Thoracic aorta (tissue), 2 donors: ENCODE measurements at regions not wholly inside any gene's neighbourhood (a gene's known extent, or its start where the extent isn't known, plus 50 kb on each side); places are given as distances from the start of the nearest gene placed in this dataset.

ENCODE experiments used
- ATAC-seq: fragments of 150-250 bp; one replicate; pipeline ENCODE4 v1.8.0; 2017; ENCODE audit warnings: low read depth; ENCODE audit not compliant: insufficient number of reproducible peaks, low FRiP score
- DNase-seq: peaks from one replicate; pipeline ENCODE4 v3.0.0-alpha.2; 2020; ENCODE audit warnings: low spot score
- H3K27ac ChIP-seq, 2 donors: fragments of 200-600 bp; sonication (generic); 1 replicate in 1 of 2; 2 replicates in 1 of 2; pipeline ENCODE4 v1.5.1; 2016; ENCODE audit warnings: mild to moderate bottlenecking in 2 of 2, moderate library complexity in 2 of 2
- H3K27me3 ChIP-seq: fragments of 200-600 bp; sonication (generic); replicated peaks from 2 replicates; pipeline ENCODE4 v1.6.0; 2016; ENCODE audit warnings: mild to moderate bottlenecking; ENCODE audit not compliant: insufficient read depth
- H3K36me3 ChIP-seq: fragments of 200-600 bp; sonication (generic); one replicate; pipeline ENCODE4 v1.5.1; 2016
- H3K4me1 ChIP-seq, 2 donors: fragments of 200-600 bp; sonication (generic); 1 replicate in 1 of 2; 2 replicates in 1 of 2; pipeline versions ENCODE4 v1.5.1 to v1.6.0; 2016; ENCODE audit warnings: low read depth in 2 of 2, mild to moderate bottlenecking in 1 of 2; ENCODE audit not compliant: control insufficient read depth in 1 of 2
- H3K4me3 ChIP-seq: fragments of 200-600 bp; sonication (generic); 2 replicates; pipeline ENCODE4 v1.5.1; 2016; ENCODE audit warnings: mild to moderate bottlenecking
- H3K9me3 ChIP-seq: fragments of 200-600 bp; sonication (generic); 2 replicates; pipeline ENCODE4 v1.5.1; 2016
- CTCF ChIP-seq: fragments of 200-600 bp; sonication (generic); IDR thresholded peaks from one replicate; pipeline ENCODE4 v1.5.1; 2019; ENCODE audit warnings: antibody characterized with exemption

DNA sequence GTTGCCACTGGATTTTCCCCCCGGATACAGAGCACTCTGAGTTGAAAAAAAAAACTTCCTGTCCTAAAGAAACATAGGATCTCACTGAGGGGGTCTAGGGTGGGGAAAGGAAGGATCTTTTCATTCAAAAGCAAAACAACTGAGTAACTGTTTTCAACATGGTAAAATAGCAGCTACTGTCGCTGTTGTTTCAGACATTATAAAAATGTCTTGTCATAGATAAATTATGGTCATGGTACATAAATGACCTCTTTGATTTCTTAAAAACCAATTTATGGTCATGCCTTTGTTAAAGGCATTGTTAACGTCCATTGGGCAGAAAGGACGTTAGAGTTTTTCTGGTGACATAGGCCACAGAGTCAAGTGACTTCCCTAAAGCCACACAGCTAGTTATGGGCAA, 180.4 kb upstream of the DTNBP1 start:
- TF ChIP-seq CTCF, result no peak
- H3K27me3 ChIP-seq, result no peaks in the 10 kb centered on the region
- no peaks in the 10 kb centered on the region for H3K36me3 ChIP-seq
- no peak overlapping the region for H3K27ac ChIP-seq
- H3K4me1 ChIP-seq, result peaks cover 0 to 10% of the 10 kb centered on the region in 2 donors
- no peak for DNase-seq
- no peaks in the 10 kb centered on the region for H3K9me3 ChIP-seq
- no peak overlapping the region for H3K4me3 ChIP-seq
- no peak for ATAC-seq

- Histone ChIP-seq H3K4me1 (peaks cover 0 to 10% of the 10 kb centered on the region in 2 donors), H3K4me3 (no peak overlapping the region), H3K27me3 (no peaks in the 10 kb centered on the region), H3K27ac (peak overlapping the region in 1 of 2 donors; percentile 17), H3K36me3 (no peaks in the 10 kb centered on the region), H3K9me3 (no peaks in the 10 kb centered on the region)
- no peak for DNase-seq
- no peak for ATAC-seq
- TF ChIP-seq CTCF, result no peak
Observed at GRCh38 chr6:15842727-15843117, 179.9 kb upstream of the DTNBP1 start.

- H3K27ac ChIP-seq, result peak overlapping the region in 1 of 2 donors; percentile 17
- ATAC-seq (no peak), DNase-seq (no peak)
- no peaks in the 10 kb centered on the region for H3K9me3 ChIP-seq
- no peak overlapping the region for H3K4me3 ChIP-seq
- H3K4me1 ChIP-seq, result peaks cover 0 to 10% of the 10 kb centered on the region in 2 donors
- H3K36me3 ChIP-seq, result no peaks in the 10 kb centered on the region
- no peak for TF ChIP-seq CTCF
- no peaks in the 10 kb centered on the region for H3K27me3 ChIP-seq
Observed at GRCh38 chr6:15841937-15842726, 179.3 kb upstream of the DTNBP1 start.

GRCh38 chr6:15839969-15840541, 177.2 kb upstream of the DTNBP1 start:
- ATAC-seq, result no peak

More at GRCh38 chr6:15839969-15840541, 177.2 kb upstream of the DTNBP1 start:
- Histone ChIP-seq H3K27me3 (no peaks in the 10 kb centered on the region), H3K9me3 (no peaks in the 10 kb centered on the region), H3K36me3 (no peaks in the 10 kb centered on the region), H3K4me1 (peaks cover 0 to 10% of the 10 kb centered on the region in 2 donors), H3K4me3 (no peak overlapping the region), H3K27ac (no peak overlapping the region)
- no peak for DNase-seq
- TF ChIP-seq CTCF, result no peak
